ENCODE measurements at regions not wholly inside any gene's neighbourhood (a gene's known extent, or its start where the extent isn't known, plus 50 kb on each side); places are given as distances from the start of the nearest gene placed in this dataset.

GRCh38 chr7:34452363-34452762 is 205.7 kb upstream of the NPSR1 start:
- no peak overlapping the region for H4K91ac ChIP-seq (ENCODE audit: insufficient read depth, low read depth, low read length)
- no peaks in the 10 kb centered on the region for H3K4me1 ChIP-seq (ENCODE audit: control insufficient read depth, insufficient read depth, low read length)
- H3K9ac ChIP-seq (ENCODE audit: low read depth, low read length), result no peak overlapping the region
- DNase-seq (no peak), ATAC-seq (ENCODE audit: low read depth) (no peak)
- no peaks in the 10 kb centered on the region for H3K9me1 ChIP-seq (ENCODE audit: insufficient read depth, low read length)
- no peaks in the 10 kb centered on the region for H3K36me3 ChIP-seq (ENCODE audit: control insufficient read depth, insufficient read depth, low read length)
- no CpG with 5 or more reads among the region's 7 CpGs for WGBS, 2 experiments (ENCODE audit: extremely low coverage in 2 of 2, insufficient read length in 1 of 2)
- in situ Hi-C loops (cut with MboI; ENCODE audit: low sequenced_read_pairs), result no loop called here
- H3K14ac ChIP-seq (replicated peaks; ENCODE audit: low read depth, low read length), result no peak overlapping the region
- TF ChIP-seq FOS (IDR thresholded peaks at IDR 0.05; ENCODE audit: low read depth, low read length), result no peak
- TF ChIP-seq MAFK (IDR thresholded peaks at IDR 0.05; ENCODE audit: low read depth, low read length), result no peak
- TF ChIP-seq RFX5 (IDR thresholded peaks at IDR 0.05; ENCODE audit: low read depth, low read length), result no peak
- TF ChIP-seq RAD21 (IDR thresholded peaks at IDR 0.05; ENCODE audit: low read length), result no peak
- no peak for TF ChIP-seq NFE2L2 (IDR thresholded peaks at IDR 0.05; ENCODE audit: low read depth, low read length)
- no peak for TF ChIP-seq SMC3 (IDR thresholded peaks at IDR 0.05; ENCODE audit: low read depth, low read length)
- TF ChIP-seq BHLHE40 (IDR thresholded peaks at IDR 0.05; ENCODE audit: low read depth, low read length), result no peak
- no peak for TF ChIP-seq MAZ (IDR thresholded peaks at IDR 0.05; ENCODE audit: borderline replicate concordance, low read depth, low read length)
- no peak for TF ChIP-seq ELK1 (IDR thresholded peaks at IDR 0.05; ENCODE audit: borderline replicate concordance, low read depth, low read length)
- TF ChIP-seq CEBPB (IDR thresholded peaks at IDR 0.05; ENCODE audit: low read depth, low read length), result no peak
- no peak for TF ChIP-seq CTCF (conservative IDR thresholded peaks at IDR 0.05; ENCODE audit: low read depth, low read length)
- TF ChIP-seq RCOR1 (IDR thresholded peaks at IDR 0.05; ENCODE audit: insufficient replicate concordance, low read length), result no peak
- intact Hi-C loops (cut with micrococcal nuclease), result no loop called here
- no peaks in the 10 kb centered on the region for H3K79me1 ChIP-seq (ENCODE audit: low read depth in 1 of 2, low read length in 2 of 2)
- H3K27ac ChIP-seq (ENCODE audit: insufficient read depth, low read length), result no peak overlapping the region
- no peak overlapping the region for H3K56ac ChIP-seq (ENCODE audit: extremely low read depth, insufficient read depth, low read length)
- no peaks in the 10 kb centered on the region for H3K9me3 ChIP-seq (ENCODE audit: control insufficient read depth, insufficient read depth, low read length)
- no peak overlapping the region for H3K18ac ChIP-seq (ENCODE audit: low read depth, low read length)
- no peak overlapping the region for H4K5ac ChIP-seq (ENCODE audit: low read depth, low read length)
- dilution Hi-C loops (cut with HindIII; ENCODE audit: low sequenced_read_pairs, unreplicated experiment), result no loop called here
- no peaks in the 10 kb centered on the region for H3K27me3 ChIP-seq (ENCODE audit: control insufficient read depth, insufficient read depth, low read length)
- no peak overlapping the region for H3K4me3 ChIP-seq (ENCODE audit: insufficient read depth, low read depth, low read length)
- H2AK5ac ChIP-seq (ENCODE audit: low read depth, low read length), result no peak overlapping the region
- no peak overlapping the region for H2AFZ ChIP-seq (replicated peaks; ENCODE audit: low read length, poor library complexity)
- BruUV-seq (replicated peaks), result no TSS peak
- no peak overlapping the region for H2AK9ac ChIP-seq (replicated peaks; ENCODE audit: low read depth, low read length, poor library complexity)
- H3K23ac ChIP-seq (ENCODE audit: low read depth, low read length), result no peak overlapping the region
- no peak overlapping the region for H3K4me2 ChIP-seq (ENCODE audit: low read depth, low read length)
- no peak overlapping the region for H2BK5ac ChIP-seq (ENCODE audit: low read depth, low read length, poor library complexity, severe bottlenecking)
- no peak overlapping the region for H2BK120ac ChIP-seq (ENCODE audit: low read depth, low read length)
- H2BK15ac ChIP-seq (ENCODE audit: low read depth, low read length), result no peak overlapping the region
- POLR2A ChIA-PET (ENCODE audit: unreplicated experiment), result no interaction called here
- no peaks in the 10 kb centered on the region for H4K20me1 ChIP-seq (ENCODE audit: insufficient read depth, low read length)
- no peak overlapping the region for H3K4ac ChIP-seq (ENCODE audit: low read depth, low read length)
- CTCF ChIA-PET, result no interaction called here
- H4K8ac ChIP-seq (ENCODE audit: low read depth in 2 of 2, low read length in 2 of 2), result no peak overlapping the region
- no peak overlapping the region for H2BK20ac ChIP-seq (ENCODE audit: low read depth, low read length)

Data from IMR-90 (cell line).